Activated T-cell treated with anti-CD3 and anti-CD28 coated beads for 4 hours (primary cell): ENCODE measurements at regions not wholly inside any gene's neighbourhood (a gene's known extent, or its start where the extent isn't known, plus 50 kb on each side); places are given as distances from the start of the nearest gene placed in this dataset.

ENCODE experiments used
- DNase-seq: peaks from one replicate; pipeline ENCODE4 v3.0.0-alpha.2; 2020

DNA sequence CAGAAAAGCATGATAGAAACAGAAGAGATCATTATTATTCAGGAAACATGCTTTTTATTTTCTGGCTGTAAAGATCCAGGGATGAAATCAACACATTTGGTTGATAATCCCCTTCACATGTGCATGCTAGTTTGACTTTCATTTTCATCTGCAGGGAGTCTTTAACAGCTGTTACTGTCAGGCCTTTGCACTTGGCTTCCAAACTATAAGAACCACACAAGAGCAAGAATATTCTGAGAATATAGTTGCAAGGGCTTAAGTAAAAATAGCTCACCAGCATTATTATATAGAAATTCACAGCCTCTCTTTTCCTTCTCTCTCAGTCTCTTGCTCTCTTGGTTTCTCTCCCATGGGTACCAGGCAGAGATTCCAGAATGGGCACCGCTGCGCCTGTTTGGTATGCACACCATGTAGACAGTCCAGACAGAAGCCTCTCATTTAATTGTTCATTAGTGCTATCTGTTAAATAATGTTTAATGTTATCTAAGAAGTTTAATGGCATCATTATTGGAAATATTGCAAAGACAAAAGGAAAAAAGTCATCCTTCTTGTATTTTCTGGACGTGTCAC lies 622.3 kb upstream of the PLXNA2 start:
- DNase-seq: no peak

DNA sequence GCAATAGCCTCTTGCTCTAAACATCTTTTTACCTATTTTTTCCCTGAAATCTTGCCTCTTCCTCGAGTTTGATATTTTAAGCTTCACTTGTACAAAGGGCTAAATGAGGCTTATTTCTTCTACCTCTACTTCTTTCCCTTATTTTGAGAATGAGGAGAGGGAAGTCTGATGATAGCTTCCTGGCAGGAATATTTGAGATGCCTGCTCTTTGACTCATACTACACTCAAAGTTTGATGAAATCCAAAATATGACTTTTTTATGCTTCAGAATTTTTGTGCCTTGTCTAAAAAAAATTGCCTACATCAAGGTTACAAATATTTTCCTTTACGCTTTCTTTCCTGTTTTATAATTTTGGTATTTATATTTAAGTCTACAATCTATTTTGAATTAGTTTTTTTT lies 624.4 kb upstream of the PLXNA2 start:
- no peak for DNase-seq

DNA sequence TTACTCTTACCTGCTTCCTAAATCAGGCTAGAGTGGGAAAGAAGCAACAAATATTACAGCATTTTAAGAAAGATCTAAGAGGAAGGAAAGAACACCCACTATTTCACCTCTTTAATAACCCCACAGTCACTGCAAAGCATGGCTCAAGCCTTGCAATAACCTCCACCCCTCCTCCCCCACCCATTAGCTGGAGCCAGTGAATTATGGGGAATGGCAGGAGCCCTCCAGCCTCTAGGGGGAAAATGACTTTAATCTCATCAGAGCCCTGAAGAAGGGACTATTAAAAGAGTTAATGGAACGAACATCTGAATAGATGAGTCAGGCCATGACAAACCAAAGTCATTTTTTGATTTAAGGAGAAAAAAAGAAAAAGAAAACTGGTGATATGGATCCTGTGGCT lies 630.7 kb upstream of the PLXNA2 start:
- DNase-seq: no peak

DNA sequence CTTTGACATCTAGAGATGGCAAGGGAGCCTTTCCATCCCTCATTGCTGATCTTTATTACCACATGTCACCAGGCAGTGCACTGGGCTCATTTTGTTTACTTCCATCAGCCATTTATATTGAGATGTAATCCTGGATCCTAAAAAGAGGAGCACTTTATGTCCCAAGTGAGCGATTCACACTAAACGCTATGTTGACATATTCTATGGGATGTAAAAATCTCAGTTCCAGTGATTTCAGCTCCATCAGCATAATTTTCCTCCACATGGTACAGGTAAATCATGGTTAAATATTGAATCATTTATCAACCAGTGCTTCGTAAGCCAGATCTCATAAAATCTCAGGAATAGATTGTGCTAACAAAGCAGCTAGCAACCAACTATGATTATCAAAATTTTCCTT lies 634.8 kb upstream of the PLXNA2 start:
- DNase-seq: no peak

GRCh38 chr1:208880433-208881100 lies 636.4 kb upstream of the PLXNA2 start:
- DNase-seq: no peak

DNA sequence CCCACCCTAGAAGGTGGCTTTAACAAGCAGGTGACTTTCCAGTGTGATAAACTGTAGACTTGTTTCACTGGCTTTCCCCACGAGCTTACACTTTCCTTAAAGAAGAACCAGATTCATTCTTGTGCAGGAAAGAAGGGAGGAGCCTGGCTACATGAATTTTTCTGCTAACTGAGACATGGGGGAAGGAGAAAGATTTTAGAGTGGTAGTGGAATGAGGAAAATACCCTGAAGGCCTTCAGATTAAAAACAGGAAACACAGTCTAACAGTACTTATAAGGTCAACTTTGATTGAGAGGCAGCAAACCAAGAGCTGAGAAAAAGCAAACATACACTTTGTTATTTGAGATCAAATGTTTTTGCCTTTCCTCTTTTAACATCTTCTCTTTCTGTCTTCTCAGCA lies 640.9 kb upstream of the PLXNA2 start:
- no peak for DNase-seq

DNA sequence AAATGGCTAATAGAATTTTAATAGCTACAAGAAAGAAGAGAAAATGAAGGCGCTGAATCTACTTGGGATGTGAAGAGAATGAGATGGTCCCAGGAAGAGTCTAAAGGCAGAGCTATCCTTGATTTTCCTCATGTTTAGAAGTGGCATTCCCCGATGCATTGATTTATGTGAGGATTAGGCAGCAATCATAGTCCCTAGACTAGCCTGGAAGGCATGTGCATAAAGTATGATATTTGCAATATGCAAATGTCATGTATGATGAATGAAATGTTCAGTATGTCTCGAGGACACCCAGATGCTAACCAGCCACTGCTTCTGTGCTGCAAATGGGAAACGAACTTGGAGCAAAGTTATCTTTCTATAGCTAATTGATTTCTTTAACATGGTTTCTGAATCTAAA lies 641.5 kb upstream of the PLXNA2 start:
- no peak for DNase-seq

- no peak for DNase-seq
Measured at GRCh38 chr1:208888376-208888775, 644.2 kb upstream of the PLXNA2 start.

DNA sequence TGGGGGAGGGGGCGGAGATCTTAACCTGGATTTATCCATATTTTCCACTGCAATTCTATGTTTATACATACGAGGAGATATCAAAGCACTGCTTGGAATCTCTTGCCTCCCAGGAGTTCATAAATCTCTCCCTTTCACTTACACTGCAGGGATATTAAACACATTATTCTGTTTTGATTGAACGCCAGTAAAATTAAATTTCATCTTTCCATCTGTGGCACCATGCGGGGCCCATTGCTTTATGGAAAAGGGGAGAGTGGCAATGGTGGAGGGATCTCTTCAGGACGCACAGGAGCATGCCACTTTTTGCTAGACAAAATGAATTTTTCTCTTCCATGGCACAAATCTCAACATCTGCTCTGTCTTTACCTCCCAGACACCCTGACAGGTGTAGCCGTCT lies 648.0 kb upstream of the PLXNA2 start:
- DNase-seq: no peak

GRCh38 chr1:208893251-208893650 lies 649.1 kb upstream of the PLXNA2 start:
- no peak for DNase-seq

- DNase-seq: no peak
Measured at GRCh38 chr1:208895181-208895580, 651.0 kb upstream of the PLXNA2 start.

- no peak for DNase-seq
Measured at GRCh38 chr1:208895820-208896219, 651.6 kb upstream of the PLXNA2 start.

GRCh38 chr1:208896768-208897167 lies 652.6 kb upstream of the PLXNA2 start:
- no peak for DNase-seq

- no peak for DNase-seq
Measured at GRCh38 chr1:208899438-208899837, 655.3 kb upstream of the PLXNA2 start.

GRCh38 chr1:208903251-208903905 lies 659.2 kb upstream of the PLXNA2 start:
- no peak for DNase-seq

DNA sequence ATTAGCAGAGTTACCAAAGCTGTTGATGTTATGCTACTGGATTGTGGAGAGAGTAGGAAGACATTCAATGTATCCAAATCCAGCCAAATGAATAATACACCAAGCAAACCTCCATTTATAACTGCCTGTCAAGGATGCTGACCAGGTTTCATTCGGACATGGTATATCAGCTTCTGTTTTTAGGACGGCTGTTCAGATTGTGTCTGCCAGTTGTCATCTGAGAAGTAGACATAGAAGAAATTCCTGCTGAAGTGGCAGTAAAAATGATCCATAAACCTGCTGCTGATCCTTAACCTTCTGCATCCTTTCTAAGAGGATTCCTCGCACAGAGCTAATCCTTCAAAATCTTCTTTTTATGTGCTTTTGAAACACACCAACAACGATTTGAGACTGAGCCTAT lies 663.6 kb upstream of the PLXNA2 start:
- DNase-seq: no peak

DNA sequence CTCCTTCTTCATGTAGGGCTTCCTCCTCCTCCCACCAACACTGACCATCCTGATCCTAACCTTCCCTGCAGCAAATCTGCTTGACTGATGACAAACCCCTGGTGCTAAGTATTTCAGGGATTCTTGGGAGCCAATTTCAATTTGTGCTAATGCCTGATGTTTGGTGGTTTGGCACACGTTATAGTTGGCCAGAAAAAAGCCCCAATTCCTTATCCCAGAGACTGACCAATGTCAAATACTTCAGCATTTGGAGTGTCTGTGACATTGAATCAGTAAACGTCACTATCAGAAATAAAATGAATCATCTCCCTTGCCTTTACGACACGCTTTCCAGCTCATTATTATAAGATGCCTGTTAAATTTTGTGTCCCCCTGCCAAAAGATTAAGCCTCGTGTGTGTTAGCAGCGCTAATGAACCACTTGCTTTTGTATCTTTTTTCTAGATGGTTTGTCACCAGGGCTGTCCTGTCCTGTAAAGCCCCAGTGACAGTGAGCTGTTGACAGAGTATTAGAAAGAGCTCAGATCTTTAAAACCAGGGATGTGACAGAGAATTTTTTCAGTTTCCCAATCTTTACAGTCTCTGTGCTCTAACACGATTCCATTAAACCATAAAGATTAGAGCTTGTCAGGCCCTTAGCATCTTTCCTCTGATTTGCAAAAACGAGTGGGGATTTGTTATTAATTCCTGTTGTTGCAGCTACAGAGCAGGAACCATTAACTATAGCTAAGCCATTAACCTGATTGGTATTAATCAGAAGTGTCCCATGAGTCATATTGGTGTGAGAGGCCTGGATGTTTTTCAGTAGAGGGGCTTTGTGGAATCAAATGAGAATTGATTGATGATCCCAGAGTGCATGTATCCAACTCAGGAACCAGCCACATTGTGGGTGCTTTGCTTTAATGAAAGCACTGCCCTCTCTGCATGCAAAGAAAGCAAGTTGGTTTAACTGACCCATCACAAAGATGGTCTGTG lies 665.1 kb upstream of the PLXNA2 start:
- DNase-seq: no peak

DNA sequence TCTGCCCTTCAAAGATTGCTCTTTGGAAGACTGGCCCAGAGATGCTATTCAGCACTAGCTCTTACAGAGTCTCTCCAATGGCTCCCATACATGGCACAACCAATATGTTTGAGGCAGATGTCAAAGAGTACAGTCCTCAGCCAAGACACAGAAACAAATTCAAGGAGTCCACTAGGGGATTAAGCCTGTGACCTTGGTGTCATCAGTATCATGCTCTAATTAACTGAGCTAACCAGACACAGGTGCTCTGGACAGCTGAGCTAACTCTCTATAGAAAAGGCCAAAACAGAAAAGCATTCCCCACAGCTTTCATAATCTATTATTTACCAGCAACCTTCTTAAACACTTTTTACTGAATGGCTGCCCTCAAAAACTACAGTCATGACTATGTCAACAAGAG lies 666.0 kb upstream of the PLXNA2 start:
- DNase-seq: no peak

DNA sequence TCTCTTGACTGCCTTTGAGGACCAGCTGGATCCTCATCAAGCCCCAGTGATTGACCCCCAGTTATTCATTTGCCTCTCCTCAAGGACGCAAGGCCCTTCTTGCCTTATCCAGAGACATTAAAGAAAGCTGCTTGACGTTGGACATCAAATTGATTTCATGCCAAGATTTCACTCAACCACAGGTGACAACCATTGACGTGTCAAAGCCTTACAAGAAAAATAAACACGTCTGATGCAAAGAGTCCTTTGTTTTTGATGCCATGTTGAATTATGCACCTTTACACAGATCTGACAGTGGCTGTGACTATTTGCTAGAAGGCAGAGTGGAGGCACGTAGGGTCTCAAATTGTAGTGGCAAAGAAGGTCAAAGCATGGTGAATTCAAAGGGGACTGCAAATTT lies 666.2 kb upstream of the CAMK1G start:
- no peak for DNase-seq

DNA sequence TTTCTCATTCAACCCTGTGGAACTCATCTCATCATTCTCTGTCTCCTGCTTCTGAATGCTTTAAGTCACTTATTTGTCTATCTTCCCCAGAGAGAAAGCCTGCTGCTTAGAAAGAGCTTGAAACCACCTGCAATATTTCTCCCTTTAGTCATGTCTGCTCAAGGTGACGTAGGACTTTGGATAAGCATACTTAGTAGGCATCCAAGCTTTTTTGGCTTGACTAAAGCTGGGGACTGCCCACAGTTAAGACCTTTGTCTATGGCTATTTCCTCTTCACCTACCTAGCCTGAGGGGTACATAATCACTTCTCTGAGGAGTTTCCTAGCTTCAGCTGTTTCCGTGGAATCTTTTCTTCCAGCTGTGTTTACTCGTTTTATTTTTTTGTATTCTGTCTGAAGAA lies 665.8 kb upstream of the CAMK1G start:
- no peak for DNase-seq

GRCh38 chr1:208918160-208918559 lies 665.4 kb upstream of the CAMK1G start:
- no peak for DNase-seq

DNA sequence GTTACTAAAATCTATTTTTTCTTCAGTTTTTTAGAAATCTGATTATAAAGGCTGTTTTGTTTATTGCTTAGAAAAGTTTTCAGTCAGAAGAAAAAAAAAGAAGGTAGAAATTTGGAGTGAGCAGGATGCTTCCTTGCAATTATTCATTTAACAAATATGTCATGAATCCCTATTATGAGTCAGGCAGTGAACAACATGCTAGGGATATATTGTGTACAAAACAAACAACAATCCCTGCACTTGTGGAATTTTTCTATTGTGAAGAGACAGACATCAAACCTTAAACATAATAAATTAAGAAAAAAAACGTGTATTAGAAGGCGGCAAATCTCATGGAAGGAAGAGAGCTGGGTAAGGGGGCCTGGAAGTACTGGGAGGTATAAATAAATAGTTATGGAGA lies 664.1 kb upstream of the CAMK1G start:
- DNase-seq: no peak

DNA sequence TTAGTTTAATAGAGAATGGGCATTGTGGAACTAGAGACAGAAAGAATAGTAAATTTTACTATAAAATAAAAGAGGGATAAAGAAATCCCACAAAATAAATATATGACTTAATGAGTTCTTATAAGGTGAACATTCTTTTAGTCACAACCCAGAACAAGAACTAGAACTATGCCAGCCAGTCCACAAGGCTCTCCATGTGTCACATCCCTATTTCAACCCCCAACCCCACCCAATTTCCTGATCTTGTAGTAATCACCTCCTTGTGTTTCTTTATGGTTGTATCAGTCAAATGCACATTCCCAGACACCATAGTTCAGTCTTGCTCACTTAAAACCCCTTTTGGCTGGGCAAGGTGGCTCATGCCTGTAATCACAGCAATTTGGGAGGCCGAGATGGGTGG lies 662.3 kb upstream of the CAMK1G start:
- no peak for DNase-seq

DNA sequence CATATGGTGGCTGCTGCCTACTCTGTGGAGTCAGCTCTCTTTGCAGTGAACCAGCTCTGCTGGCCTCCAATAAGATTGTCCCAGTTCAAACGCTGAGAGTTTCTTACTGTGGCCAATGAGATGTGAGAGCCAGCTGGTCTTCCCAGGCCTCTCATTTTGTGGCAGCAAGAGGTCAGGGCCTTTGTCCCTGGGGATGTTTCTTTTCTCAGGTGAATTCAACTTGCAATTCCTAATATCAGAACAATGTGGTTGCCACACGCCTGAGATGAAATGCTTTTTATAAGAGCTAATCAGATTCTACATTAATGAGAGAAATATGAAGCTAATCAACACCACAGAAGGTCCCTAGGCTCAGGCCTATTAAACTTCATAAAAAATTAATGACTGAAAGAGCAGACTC lies 660.1 kb upstream of the CAMK1G start:
- DNase-seq: no peak
